ENCODE measurements at regions not wholly inside any gene's neighbourhood (a gene's known extent, or its start where the extent isn't known, plus 50 kb on each side); places are given as distances from the start of the nearest gene placed in this dataset.

GRCh38 chr7:36802459-36803135 is 78.3 kb upstream of the AOAH start:
- no peak for DNase-seq (ENCODE audit: low spot score)

- no peak for DNase-seq (ENCODE audit: low spot score)
These were observed 72.7 kb upstream of the AOAH start for GRCh38 chr7:36796850-36797536.

DNA sequence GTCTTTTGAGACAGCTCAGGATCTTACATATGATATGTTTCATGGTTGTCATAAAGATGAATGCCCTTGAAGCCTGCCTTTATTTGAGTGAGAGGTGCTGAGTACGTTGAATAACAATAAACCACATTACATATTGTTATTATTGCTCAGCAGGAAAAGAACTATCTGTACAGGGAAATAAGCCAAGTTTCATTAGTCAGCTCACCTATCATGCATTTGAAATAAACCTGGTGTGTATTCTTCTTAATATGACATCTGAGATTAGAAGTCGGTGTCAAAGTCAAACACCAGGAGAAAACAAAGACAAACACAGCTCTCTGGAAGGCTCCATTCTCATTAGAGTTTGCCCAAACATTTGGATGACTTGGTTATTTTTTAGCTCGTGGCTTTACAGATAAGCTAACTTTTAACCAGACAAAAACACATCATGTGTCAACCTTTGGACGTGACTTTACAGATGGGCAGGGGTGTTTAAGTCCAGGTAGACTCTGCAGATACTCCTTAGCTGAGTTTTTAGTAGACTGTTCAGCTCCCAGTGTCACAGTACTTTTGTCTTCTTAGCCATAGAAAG is 71.2 kb upstream of the AOAH start:
- no peak for DNase-seq (ENCODE audit: low spot score)

DNA sequence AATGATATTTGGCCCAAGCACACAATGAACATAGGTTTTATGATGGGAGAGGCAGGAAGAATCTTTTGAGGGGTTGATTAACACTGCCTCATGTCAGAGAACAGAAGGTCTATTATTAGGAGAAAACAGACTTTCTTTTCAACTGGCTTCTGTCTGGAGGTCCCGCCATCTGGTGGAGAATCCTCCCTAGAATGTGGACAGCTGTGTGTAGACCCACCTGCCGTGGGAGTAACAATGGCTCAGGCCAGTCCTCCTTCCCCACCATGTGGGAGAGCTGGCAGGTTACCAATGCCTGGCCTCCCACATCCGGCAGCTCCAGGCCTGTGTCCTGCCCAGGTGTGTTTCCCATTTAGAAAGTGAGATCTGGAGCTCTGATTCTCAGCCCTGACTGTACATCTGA is 70.4 kb upstream of the AOAH start:
- DNase-seq (ENCODE audit: low spot score) = peak; percentile 23

DNA sequence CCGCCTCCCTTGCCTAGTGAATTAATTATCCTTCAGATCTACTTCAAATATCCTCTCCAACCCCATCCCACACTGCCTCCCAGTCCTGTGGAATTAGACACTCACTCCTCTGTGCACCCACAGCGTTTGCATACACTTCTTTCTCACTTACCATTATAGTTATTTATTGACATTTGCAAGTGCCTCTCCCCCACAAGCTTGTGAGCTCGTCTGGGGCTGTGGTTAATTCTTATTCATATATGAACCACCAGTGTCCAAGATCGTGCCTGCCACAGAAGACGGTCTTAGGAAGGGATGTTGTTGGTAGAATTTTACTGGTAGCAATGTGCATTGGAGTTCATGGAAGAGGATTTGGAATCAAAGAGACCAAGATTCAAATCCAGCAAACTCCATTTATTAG is 68.1 kb upstream of the AOAH start:
- DNase-seq (ENCODE audit: low spot score) = no peak

DNA sequence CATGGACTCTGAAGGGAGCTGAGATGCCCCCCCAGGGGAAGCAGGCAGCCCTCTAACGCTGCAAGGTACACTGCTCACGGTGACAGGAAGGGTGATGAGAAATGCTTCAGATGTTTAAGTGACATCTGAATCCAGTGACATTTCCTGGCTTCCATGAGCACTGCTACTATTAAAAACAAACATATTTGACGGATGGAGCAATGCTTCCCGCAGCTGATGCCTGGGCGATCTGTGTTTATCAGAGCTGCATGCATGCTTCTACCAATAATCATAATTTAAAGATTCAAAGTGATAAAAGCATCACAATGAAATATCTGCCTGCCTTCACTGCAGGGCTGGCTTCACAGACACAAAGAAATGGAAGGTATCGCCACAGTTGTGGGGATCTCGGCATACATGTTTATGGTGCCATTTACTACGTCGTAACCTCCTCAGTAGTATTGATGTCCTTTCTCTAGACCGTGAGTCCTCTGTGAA is 66.1 kb upstream of the AOAH start:
- no peak for DNase-seq (ENCODE audit: low spot score)

- no peak for DNase-seq (ENCODE audit: low spot score)
These were observed 64.7 kb upstream of the AOAH start for GRCh38 chr7:36788825-36789470.

DNA sequence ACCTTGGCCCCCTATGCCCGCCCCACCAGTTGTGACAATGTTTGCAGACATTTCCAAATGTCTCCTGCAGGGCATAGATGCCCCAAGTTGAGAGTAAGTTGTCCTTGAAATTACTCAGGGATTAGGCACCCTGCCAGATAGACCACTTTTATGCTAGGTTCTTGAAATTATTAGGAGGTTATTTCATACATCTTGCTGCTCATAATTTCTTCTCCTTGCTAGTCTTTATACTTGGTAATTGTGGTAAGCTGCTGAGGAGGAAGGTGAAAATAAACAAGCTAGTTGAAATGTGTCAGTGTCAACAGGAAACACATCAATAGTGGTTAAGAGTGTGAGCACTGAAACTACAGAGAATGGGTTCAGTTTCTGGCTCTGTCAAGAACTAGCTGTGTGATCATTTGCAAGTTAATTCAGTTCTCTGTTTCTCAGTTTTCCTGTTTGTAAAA is 63.7 kb upstream of the AOAH start:
- DNase-seq (ENCODE audit: low spot score) = no peak

DNA sequence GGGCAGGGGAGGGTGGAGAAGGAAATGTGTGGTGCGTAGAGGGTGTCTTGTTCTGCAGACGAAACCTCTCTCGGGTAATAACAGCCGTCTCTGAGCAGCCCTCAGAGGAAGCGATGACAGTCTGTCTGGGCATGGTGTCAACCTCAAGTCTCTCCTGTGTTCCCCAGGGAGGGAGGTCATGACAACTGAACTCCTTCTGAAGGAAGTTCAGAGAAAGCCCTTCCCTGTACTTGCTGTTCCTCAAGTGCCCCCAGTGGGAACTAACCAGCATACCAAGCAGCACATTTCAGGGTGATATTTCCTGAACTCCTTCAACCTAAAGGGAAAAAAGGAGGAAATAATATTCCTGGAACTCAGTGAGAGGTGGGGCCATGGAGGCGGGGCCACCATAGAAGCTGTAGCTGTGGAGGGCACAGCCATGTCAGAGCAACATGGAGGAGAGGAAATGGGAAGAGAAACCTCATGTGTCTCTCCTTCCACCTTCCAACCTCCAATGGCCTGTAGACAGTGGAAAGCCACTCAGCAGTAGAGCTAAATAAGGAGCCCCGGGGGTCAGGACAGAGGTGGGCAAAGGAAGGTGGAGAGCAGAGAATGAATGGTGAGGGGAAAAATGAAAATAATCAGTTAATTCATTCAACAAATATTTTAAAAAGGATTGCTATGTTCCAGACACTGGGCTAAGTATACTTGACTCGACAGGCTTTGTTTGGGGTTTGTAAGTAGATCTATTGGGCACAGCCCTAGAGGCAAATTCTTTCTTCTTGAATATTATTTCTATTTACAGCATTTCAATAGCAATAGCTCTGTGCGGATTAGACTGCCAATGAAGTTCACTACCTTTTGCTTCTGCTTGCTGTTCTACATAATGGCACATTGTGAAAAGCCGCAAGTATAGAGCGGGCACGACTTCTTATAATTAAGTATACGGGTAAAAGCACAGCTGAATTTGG is 61.0 kb upstream of the AOAH start:
- no peak for DNase-seq (ENCODE audit: low spot score)

GRCh38 chr7:36781011-36781738 is 56.9 kb upstream of the AOAH start:
- no peak for DNase-seq (ENCODE audit: low spot score)

- no peak for DNase-seq (ENCODE audit: low spot score)
These were observed 53.6 kb upstream of the AOAH start for GRCh38 chr7:36777855-36778254.

- DNase-seq (ENCODE audit: low spot score) = no peak
These were observed 52.8 kb upstream of the AOAH start for GRCh38 chr7:36777062-36777461.

- no peak for DNase-seq (ENCODE audit: low spot score)
These were observed 51.4 kb upstream of the AOAH start for GRCh38 chr7:36775676-36776075.

- DNase-seq (ENCODE audit: low spot score) = no peak
These were observed 50.8 kb upstream of the AOAH start for GRCh38 chr7:36775061-36775620.
